Coronary artery (tissue), 2 donors: ENCODE measurements at regions not wholly inside any gene's neighbourhood (a gene's known extent, or its start where the extent isn't known, plus 50 kb on each side); places are given as distances from the start of the nearest gene placed in this dataset.

ENCODE experiments used
- DNase-seq: peaks from one replicate; pipeline ENCODE4 v3.0.0-alpha.2; 2017; ENCODE audit warnings: low spot score
- H3K27ac ChIP-seq, 2 donors: fragments of 200-600 bp; sonication (generic); one replicate each; pipeline ENCODE4 v1.5.1; 2016 to 2019
- H3K4me3 ChIP-seq: fragments of 200-600 bp; sonication (generic); 2 replicates; pipeline ENCODE4 v1.5.1; 2016; ENCODE audit warnings: mild to moderate bottlenecking, moderate library complexity
- CTCF ChIP-seq: fragments of 200-600 bp; sonication (generic); IDR thresholded peaks from one replicate; pipeline ENCODE4 v1.5.1; 2019; ENCODE audit warnings: antibody characterized with exemption

GRCh38 chr6:167501831-167502385, 177.0 kb downstream of the TTLL2 start:
- no peak for TF ChIP-seq CTCF
- Histone ChIP-seq H3K27ac (no peak overlapping the region), H3K4me3 (no peak overlapping the region)
- DNase-seq, result no peak

GRCh38 chr6:167502471-167502870, 177.6 kb downstream of the TTLL2 start:
- Histone ChIP-seq H3K4me3 (no peak overlapping the region), H3K27ac (no peak overlapping the region)
- DNase-seq, result no peak
- no peak for TF ChIP-seq CTCF

- Histone ChIP-seq H3K27ac (no peak overlapping the region), H3K4me3 (no peak overlapping the region)
- no peak for DNase-seq
- TF ChIP-seq CTCF, result no peak
These were observed 179.6 kb downstream of the TTLL2 start for GRCh38 chr6:167504385-167504961.

GRCh38 chr6:167505199-167505598, 180.3 kb downstream of the TTLL2 start:
- DNase-seq, result no peak

GRCh38 chr6:167505782-167506181, 180.9 kb downstream of the TTLL2 start:
- Histone ChIP-seq H3K27ac (no peak overlapping the region), H3K4me3 (no peak overlapping the region)
- DNase-seq, result no peak
- TF ChIP-seq CTCF, result no peak

More at GRCh38 chr6:167505199-167505598, 180.3 kb downstream of the TTLL2 start:
- H3K27ac ChIP-seq, result no peak overlapping the region
- no peak overlapping the region for H3K4me3 ChIP-seq
- no peak for TF ChIP-seq CTCF

- no peak for TF ChIP-seq CTCF
- no peak overlapping the region for H3K4me3 ChIP-seq
- DNase-seq, result no peak
These were observed 181.8 kb downstream of the TTLL2 start for GRCh38 chr6:167506443-167507301.

More at GRCh38 chr6:167506443-167507301, 181.8 kb downstream of the TTLL2 start:
- no peak overlapping the region for H3K27ac ChIP-seq
